ENCODE measurements at regions not wholly inside any gene's neighbourhood (a gene's known extent, or its start where the extent isn't known, plus 50 kb on each side); places are given as distances from the start of the nearest gene placed in this dataset.

- TF ChIP-seq ZBTB33 (IDR thresholded peaks at IDR 0.05; ENCODE audit: extremely low read depth, insufficient replicate concordance, low read length) (no peak), RAD21 (IDR thresholded peaks at IDR 0.05; ENCODE audit: low read depth) (no peak)
Measured at GRCh38 chr4:181757910-181758660, 485.1 kb upstream of the TENM3 start (continued).

DNA sequence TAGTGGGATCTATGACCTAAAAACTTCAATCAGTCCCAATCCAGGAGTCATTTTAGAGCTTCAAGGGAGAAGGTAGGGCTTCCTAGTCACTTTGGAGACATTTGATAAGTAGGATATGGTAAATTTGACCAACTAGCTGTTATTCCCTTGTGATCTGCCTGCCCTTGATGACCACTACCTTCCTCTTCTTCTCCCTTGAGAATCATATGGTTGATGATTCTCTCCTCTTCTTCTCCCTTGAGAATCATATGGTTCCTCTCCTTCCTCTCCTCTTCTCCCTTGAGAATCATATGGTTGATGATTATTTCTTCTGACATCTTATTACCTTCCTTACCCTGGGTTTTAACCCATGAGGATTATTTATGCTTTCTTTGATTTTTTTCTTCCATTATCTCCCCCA, 482.6 kb upstream of the TENM3 start:
- Histone ChIP-seq H2AFZ (ENCODE audit: low read depth, low read length, poor library complexity, severe bottlenecking) (no peak overlapping the region), H3K9me2 (ENCODE audit: insufficient read depth) (no peaks in the 10 kb centered on the region), H3K36me3 (ENCODE audit: control insufficient read depth in 1 of 2, insufficient read depth in 2 of 2, low read length in 2 of 2) (no peaks in the 10 kb centered on the region), H3K4me3 (replicated peaks in 1 of 2; ENCODE audit: low read depth in 1 of 2, low read length in 2 of 2) (no peak overlapping the region), H3K27me3 (ENCODE audit: insufficient read depth, low read length) (peaks cover 12% of the 10 kb centered on the region; the same call in 1 of the 2 replicates), H3K27ac (ENCODE audit: low read depth, low read length) (no peak overlapping the region), H3K9me3 (ENCODE audit: control insufficient read depth in 1 of 2, insufficient read depth in 1 of 2, low read depth in 1 of 2, low read length in 2 of 2) (no peaks in the 10 kb centered on the region), H3K79me2 (ENCODE audit: insufficient read depth, low read length) (no peaks in the 10 kb centered on the region), H3K9ac (ENCODE audit: low read length) (no peak overlapping the region), H4K20me1 (ENCODE audit: insufficient read depth) (no peaks in the 10 kb centered on the region), H3K4me2 (ENCODE audit: low read length) (no peak overlapping the region), H3K4me1 (ENCODE audit: control insufficient read depth in 1 of 2, insufficient read depth in 2 of 2, low read length in 2 of 2) (no peaks in the 10 kb centered on the region)
- TF ChIP-seq EZH2phosphoT487 (IDR thresholded peaks at IDR 0.05; ENCODE audit: borderline replicate concordance): no peak
- TF ChIP-seq SRF (IDR thresholded peaks at IDR 0.05; ENCODE audit: low read depth): no peak
- no peak for TF ChIP-seq ZBTB33 (IDR thresholded peaks at IDR 0.05; ENCODE audit: extremely low read depth, insufficient replicate concordance, low read length)
- TF ChIP-seq SP1 (IDR thresholded peaks at IDR 0.05; ENCODE audit: low read depth): no peak
- no peak for TF ChIP-seq CBX3 (IDR thresholded peaks at IDR 0.05; ENCODE audit: low read depth)
- TF ChIP-seq TCF7L2 (IDR thresholded peaks at IDR 0.05; ENCODE audit: borderline replicate concordance, extremely low read depth, insufficient read depth, insufficient read length): no peak
- no peak for TF ChIP-seq EGR1 (IDR thresholded peaks at IDR 0.05; ENCODE audit: low read depth)
- TF ChIP-seq RAD21 (IDR thresholded peaks at IDR 0.05; ENCODE audit: low read depth): no peak
- TF ChIP-seq, protein P1, sequence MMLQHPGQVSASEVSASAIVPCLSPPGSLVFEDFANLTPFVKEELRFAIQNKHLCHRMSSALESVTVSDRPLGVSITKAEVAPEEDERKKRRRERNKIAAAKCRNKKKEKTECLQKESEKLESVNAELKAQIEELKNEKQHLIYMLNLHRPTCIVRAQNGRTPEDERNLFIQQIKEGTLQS (IDR thresholded peaks at IDR 0.05): no peak
- TF ChIP-seq FOSL1 (IDR thresholded peaks at IDR 0.05; ENCODE audit: low read depth): no peak
- TF ChIP-seq POLR2AphosphoS5 (IDR thresholded peaks at IDR 0.05; ENCODE audit: low read depth, low read length): no peak
- TF ChIP-seq, protein P2, sequence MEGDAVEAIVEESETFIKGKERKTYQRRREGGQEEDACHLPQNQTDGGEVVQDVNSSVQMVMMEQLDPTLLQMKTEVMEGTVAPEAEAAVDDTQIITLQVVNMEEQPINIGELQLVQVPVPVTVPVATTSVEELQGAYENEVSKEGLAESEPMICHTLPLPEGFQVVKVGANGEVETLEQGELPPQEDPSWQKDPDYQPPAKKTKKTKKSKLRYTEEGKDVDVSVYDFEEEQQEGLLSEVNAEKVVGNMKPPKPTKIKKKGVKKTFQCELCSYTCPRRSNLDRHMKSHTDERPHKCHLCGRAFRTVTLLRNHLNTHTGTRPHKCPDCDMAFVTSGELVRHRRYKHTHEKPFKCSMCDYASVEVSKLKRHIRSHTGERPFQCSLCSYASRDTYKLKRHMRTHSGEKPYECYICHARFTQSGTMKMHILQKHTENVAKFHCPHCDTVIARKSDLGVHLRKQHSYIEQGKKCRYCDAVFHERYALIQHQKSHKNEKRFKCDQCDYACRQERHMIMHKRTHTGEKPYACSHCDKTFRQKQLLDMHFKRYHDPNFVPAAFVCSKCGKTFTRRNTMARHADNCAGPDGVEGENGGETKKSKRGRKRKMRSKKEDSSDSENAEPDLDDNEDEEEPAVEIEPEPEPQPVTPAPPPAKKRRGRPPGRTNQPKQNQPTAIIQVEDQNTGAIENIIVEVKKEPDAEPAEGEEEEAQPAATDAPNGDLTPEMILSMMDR (IDR thresholded peaks at IDR 0.05 in 2 of 3, conservative IDR thresholded peaks at IDR 0.05 in 1 of 3; ENCODE audit: borderline replicate concordance in 1 of 3, insufficient read depth in 1 of 3, low read depth in 2 of 3, low read length in 2 of 3): no peak
- ATAC-seq (no peak), DNase-seq (ENCODE audit: low read depth, low spot score) (no peak)
- CTCF ChIA-PET: no interaction called here
- POLR2A ChIA-PET: no interaction called here
- intact Hi-C loops (cut with micrococcal nuclease): no loop called here
- BruUV-seq (replicated peaks): no TSS peak
- RAD21 ChIA-PET (ENCODE audit: low non-redundant PET in 1 of 2, low total read pairs in 2 of 2, uncharacterized antibody in 2 of 2, unreplicated experiment in 2 of 2): no interaction called here

Measured in HCT116 (cell line).